Activated CD4-positive, alpha-beta memory T cell treated with anti-CD3 and anti-CD28 coated beads for 36 hours (primary cell): ENCODE measurements at regions not wholly inside any gene's neighbourhood (a gene's known extent, or its start where the extent isn't known, plus 50 kb on each side); places are given as distances from the start of the nearest gene placed in this dataset.

Experiments used
- CTCF ChIA-PET: fragments of 350-600 bp; sonication (Branson Sonifier 250); formaldehyde crosslinking; loops from one replicate; lab custom pipeline; 2021; ENCODE audit warnings: antibody characterized with exemption, inconsistent platforms; lab: Charles Lee
- POLR2A ChIA-PET: fragments of 350-600 bp; sonication (Branson Sonifier 250); formaldehyde crosslinking; loops from one replicate; lab custom pipeline; 2021; ENCODE audit warnings: antibody characterized with exemption; lab: Charles Lee
- DNase-seq: peaks from one replicate; pipeline ENCODE4 v3.0.0-alpha.2; 2020
- H3K27ac Mint-ChIP-seq: one replicate; pipeline ENCODE4 v1.8.0; 2021; ENCODE audit warnings: mixed read lengths
- H3K27me3 Mint-ChIP-seq: one replicate; pipeline ENCODE4 v1.8.0; 2021; ENCODE audit warnings: mixed read lengths
- H3K36me3 Mint-ChIP-seq: one replicate; pipeline ENCODE4 v1.8.0; 2021; ENCODE audit warnings: mixed read lengths
- H3K4me1 Mint-ChIP-seq: one replicate; pipeline ENCODE4 v1.8.0; 2021; ENCODE audit warnings: low read depth, mixed read lengths
- H3K4me3 Mint-ChIP-seq: one replicate; pipeline ENCODE4 v1.8.0; 2021; ENCODE audit warnings: mild to moderate bottlenecking, mixed read lengths
- H3K9me3 Mint-ChIP-seq: one replicate; pipeline ENCODE4 v1.8.0; 2021; ENCODE audit warnings: mixed read lengths
- intact Hi-C: fragments of 100-400 bp; cut with micrococcal nuclease; formaldehyde crosslinking; loops from one replicate; pipeline ENCODE4 v1.15.1; 2023

DNA sequence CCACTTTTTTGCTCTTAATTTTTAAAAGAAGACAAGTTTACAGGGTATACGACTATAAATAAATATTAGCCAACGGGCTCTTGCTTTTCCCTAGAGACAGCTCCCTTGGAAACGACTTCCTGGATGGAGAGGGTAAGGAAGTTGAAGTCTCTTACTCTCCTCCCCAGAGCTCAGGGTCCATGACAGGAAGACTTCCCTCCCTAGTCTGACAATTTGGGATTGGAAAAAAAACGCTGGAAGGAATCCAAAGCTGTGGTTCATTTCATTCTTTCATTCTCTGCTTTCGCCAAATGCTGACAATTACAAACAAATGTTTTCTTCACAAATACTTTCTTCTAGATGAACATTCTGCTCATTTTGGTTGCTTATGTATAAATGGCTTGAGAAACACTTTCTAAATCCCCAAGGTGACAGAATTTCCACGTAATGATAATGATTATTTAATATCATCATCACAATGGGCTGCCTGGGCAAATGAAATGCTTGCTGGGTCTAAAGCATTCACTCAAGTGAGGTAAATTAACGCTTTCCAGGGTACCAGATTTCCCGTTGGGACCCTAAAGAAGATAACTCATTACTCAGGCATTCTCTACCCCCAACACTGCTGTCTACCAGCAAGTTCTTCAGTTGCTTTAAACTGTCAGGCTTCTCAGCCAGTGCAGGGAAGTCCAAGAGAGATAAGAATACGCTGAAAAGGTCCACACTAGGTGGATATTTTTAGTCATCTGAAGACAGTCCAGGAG is 139.8 kb upstream of the SLC30A5 start:
- ChIA-PET POLR2A (no interaction called here), CTCF (no interaction called here)
- Mint-ChIP-seq H3K27me3 (peaks cover 4% of the 10 kb centered on the region), H3K27ac (no peak overlapping the region), H3K9me3 (no peaks in the 10 kb centered on the region), H3K4me1 (no peaks in the 10 kb centered on the region), H3K4me3 (no peak overlapping the region), H3K36me3 (no peaks in the 10 kb centered on the region)
- DNase-seq, result no peak
- intact Hi-C loops, result no loop called here

DNA sequence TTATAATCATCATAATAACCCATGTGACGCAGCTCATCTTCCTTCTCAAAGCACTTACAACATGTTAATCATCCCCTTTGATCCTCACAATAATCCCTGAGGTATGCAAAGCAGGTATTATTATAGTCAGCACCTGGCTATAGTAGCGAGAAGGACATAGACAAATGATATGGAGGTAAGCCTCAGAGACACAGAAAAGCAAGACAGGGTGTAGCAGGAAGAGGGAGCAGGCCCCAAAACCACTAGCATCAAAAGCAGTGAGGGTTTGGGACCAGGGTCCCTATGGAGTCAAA is 139.2 kb upstream of the SLC30A5 start:
- DNase-seq, result no peak
- intact Hi-C loops, result no loop called here
- Mint-ChIP-seq H3K9me3 (no peaks in the 10 kb centered on the region), H3K27me3 (peaks cover 4% of the 10 kb centered on the region), H3K27ac (no peak overlapping the region), H3K4me3 (no peak overlapping the region), H3K36me3 (no peaks in the 10 kb centered on the region), H3K4me1 (no peaks in the 10 kb centered on the region)
- ChIA-PET CTCF (no interaction called here), POLR2A (no interaction called here)

DNA sequence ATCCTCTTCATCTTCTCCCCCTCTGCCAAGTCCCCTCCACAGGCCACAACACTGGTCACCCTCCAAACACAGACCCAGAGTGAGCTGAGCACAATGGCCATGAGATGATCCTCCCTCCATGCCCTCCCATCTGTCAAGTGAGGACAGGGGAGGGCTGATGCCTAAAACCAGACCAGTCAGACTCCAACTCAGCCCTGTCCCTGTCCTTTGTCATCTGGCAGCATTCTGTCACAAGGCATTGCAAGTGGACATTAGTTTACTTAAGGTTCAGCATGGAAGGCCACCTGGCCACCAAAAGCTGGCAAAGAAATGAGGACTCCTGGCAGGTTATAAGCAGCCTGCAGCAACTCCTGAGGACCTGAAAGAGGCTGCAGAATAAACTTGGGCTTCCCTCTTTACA is 136.2 kb upstream of the SLC30A5 start:
- Mint-ChIP-seq H3K4me3 (no peak overlapping the region), H3K27me3 (no peaks in the 10 kb centered on the region), H3K4me1 (peaks cover under 1% of the 10 kb centered on the region), H3K36me3 (no peaks in the 10 kb centered on the region), H3K9me3 (no peaks in the 10 kb centered on the region), H3K27ac (no peak overlapping the region)
- intact Hi-C loops, result no loop called here
- ChIA-PET CTCF (no interaction called here), POLR2A (no interaction called here)
- DNase-seq, result no peak

DNA sequence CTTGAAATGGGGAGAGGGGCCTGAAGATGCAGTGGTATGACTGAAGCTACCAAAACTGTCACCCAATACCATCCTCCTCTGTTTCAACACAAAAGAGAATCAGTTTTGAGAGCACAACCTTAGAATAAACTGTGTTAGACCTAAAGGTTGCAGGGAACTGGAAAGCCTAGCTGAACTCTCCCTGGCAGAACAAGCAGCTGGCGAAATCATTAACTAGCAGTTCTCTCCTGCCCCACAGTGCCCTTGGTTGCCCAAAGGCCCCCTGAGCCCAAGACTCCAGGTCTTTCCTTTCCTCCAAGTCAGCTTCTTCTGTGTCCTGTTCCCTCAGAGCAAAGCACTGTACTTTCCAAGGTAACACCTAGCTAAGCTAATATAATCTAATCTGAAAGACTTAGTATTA is 135.4 kb upstream of the SLC30A5 start:
- H3K27me3 Mint-ChIP-seq, result no peaks in the 10 kb centered on the region
- H3K4me1 Mint-ChIP-seq, result peaks cover 2% of the 10 kb centered on the region
- no peaks in the 10 kb centered on the region for H3K36me3 Mint-ChIP-seq
- no peak overlapping the region for H3K4me3 Mint-ChIP-seq
- CTCF ChIA-PET, result no interaction called here
- H3K27ac Mint-ChIP-seq, result no peak overlapping the region
- POLR2A ChIA-PET, result interaction anchor here (0.7 kb wide), 1 partner anchor 1493 kb away, joined by 3 read pairs; no protein-coding TSS in a partner anchor
- H3K9me3 Mint-ChIP-seq, result no peaks in the 10 kb centered on the region
- no peak for DNase-seq
- intact Hi-C loops, result no loop called here

DNA sequence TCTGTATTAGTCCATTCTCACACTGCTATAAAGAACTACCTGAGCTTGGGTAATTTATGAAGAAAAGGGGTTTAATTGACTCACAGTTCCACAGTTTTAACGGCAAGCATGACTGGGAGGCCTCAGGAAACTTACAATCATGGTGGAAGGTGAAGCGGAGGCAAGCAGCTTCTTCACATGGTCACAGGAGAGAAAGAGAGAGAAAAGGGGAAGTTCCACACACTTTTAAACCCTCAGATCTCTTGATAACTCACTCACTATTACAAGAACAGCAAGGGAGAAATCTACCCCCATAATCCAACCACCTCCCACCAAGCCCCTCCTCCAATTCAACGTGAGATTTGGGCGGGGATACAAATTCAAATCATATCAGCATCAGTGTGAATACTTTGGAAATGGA is 133.4 kb upstream of the SLC30A5 start:
- intact Hi-C loops, result no loop called here
- no peak for DNase-seq
- ChIA-PET CTCF (no interaction called here), POLR2A (no interaction called here)
- no peak overlapping the region for H3K4me3 Mint-ChIP-seq
- H3K9me3 Mint-ChIP-seq, result no peaks in the 10 kb centered on the region
- H3K4me1 Mint-ChIP-seq, result peaks cover 2% of the 10 kb centered on the region
- H3K27ac Mint-ChIP-seq, result no peak overlapping the region
- no peaks in the 10 kb centered on the region for H3K36me3 Mint-ChIP-seq
- H3K27me3 Mint-ChIP-seq, result no peaks in the 10 kb centered on the region

DNA sequence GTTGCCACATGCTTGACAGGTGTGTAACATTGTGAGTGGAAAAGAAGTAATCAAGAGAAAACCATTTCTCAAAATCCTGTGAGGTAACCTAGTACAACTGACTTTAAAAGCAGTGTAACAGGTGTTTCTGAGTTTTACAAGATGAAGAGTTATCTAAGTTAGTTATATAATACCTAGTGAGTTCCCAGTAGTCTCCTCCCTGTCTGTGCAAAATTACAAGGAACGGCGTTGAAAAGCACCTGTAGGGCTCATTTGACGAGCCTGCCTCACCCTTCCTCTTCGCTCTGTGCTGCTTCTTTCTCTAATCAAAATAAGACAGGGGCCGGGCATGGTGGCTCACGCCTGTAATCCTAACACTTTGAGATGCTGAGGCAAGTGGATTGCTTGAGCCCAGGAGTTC is 132.9 kb upstream of the SLC30A5 start:
- intact Hi-C loops, result no loop called here
- CTCF ChIA-PET, result no interaction called here
- DNase-seq, result no peak
- Mint-ChIP-seq H3K4me1 (peaks cover 2% of the 10 kb centered on the region), H3K4me3 (no peak overlapping the region), H3K27me3 (no peaks in the 10 kb centered on the region), H3K36me3 (no peaks in the 10 kb centered on the region), H3K9me3 (no peaks in the 10 kb centered on the region), H3K27ac (no peak overlapping the region)
- POLR2A ChIA-PET, result no interaction called here

DNA sequence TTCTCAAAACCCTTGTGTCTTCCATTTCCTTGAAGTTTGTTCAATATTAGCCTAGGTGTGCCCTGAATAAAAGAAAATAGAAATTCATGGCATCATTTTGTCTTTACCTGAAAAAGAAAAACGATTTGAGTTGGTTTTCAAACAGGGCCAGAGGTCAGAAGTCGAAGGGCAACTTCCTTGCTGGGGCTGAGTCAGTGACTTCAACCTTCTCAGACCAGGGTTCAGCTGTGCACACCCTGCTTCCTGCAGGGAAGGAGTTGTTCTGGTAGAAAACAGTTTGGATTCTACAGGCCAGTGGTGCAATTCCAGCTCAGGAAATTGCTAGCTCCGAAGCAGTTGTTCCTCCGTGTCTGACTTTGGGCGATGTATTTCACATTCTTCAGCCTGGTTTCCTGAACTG is 132.1 kb upstream of the SLC30A5 start:
- Mint-ChIP-seq H3K27ac (no peak overlapping the region), H3K27me3 (no peaks in the 10 kb centered on the region), H3K36me3 (no peaks in the 10 kb centered on the region), H3K4me1 (peaks cover 2% of the 10 kb centered on the region), H3K9me3 (no peaks in the 10 kb centered on the region), H3K4me3 (no peak overlapping the region)
- intact Hi-C loops, result loop anchor here (2.0 kb wide), 1 partner anchor 675 kb away; no protein-coding TSS in a partner anchor
- no peak for DNase-seq
- ChIA-PET CTCF (no interaction called here), POLR2A (no interaction called here)

DNA sequence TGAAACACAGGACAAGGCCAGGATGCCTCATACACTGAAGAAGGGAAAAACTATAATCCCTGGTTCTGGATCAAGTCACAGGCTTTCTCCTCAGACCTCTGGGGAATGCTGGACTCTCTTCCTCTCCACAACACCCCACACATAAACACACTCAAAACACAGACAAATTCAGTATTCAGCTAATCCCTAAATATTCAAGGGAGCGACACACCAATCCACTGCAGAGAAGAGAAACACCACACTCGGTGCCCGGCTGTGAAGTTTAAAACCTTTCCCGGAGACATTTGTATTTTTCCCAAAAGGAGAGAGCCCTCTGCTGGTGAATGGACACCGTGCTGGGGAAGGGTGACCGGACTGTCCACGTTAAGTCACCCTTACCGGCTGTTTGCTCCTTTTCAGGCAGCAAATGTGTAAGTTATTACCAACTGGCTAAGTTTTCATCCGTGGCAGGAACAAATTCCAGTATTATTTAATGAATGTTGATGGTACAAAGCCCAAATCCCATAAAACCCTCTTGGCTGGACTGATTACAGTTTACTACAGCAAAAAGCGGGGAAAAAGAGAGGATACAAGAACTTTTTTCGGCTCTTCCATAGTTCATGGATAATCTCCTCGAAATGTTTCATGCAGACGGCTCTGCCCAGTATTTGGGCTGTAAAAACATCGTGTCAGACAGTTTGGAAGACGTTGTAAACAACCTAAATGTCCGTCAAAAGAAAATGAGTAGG is 130.9 kb upstream of the SLC30A5 start:
- CTCF ChIA-PET, result interaction anchor here (0.7 kb wide), 1 partner anchor 12 kb away, joined by 3 read pairs; no protein-coding TSS in a partner anchor
- peak; percentile 31 for DNase-seq
- Mint-ChIP-seq H3K4me3 (no peak overlapping the region), H3K4me1 (peaks cover 2% of the 10 kb centered on the region), H3K27me3 (no peaks in the 10 kb centered on the region), H3K36me3 (no peaks in the 10 kb centered on the region), H3K9me3 (no peaks in the 10 kb centered on the region), H3K27ac (no peak overlapping the region)
- intact Hi-C loops, result loop anchor here (2.0 kb wide), 1 partner anchor 676 kb away; no protein-coding TSS in a partner anchor
- POLR2A ChIA-PET, result no interaction called here

DNA sequence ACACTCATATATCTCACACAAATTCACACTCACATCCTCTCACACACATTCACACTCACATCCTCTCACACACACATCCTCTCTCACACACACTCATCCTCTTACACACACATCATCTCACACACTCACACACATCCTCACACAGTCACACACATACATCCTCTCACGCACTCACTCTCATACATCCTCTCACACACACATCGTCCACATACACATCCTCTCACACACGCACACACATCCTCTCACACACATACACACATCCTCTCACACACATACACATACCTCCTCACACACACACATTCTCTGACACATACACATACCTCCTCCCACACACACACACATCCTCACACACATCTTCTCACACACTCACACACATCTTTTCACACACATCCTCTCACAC is 129.1 kb upstream of the SLC30A5 start:
- intact Hi-C loops, result no loop called here
- POLR2A ChIA-PET, result no interaction called here

DNA sequence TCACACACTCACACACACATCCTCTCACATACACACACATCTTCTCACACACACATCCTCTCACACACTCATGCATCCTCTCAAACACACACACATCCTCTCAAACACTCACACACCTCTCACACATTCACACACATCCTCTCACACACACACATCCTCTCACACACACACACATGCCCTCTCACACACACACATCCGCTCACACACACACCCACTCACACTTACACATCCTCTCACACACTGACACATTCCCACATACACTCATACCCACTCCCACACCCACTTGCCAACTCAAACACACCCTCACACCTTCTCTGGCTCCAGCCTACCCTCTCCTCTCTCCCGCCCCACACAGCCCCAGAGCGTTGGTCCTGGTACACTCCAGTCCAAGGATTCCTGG is 127.9 kb upstream of the SLC30A5 start:
- ChIA-PET CTCF (no interaction called here), POLR2A (no interaction called here)
- H3K27me3 Mint-ChIP-seq, result peaks cover 3% of the 10 kb centered on the region
- H3K4me3 Mint-ChIP-seq, result no peak overlapping the region
- no peaks in the 10 kb centered on the region for H3K36me3 Mint-ChIP-seq
- no peak for DNase-seq
- H3K9me3 Mint-ChIP-seq, result no peaks in the 10 kb centered on the region
- no peak overlapping the region for H3K27ac Mint-ChIP-seq
- H3K4me1 Mint-ChIP-seq, result peaks cover 2% of the 10 kb centered on the region
- intact Hi-C loops, result no loop called here

More for the DNA sequence above, 129.1 kb upstream of the SLC30A5 start:
- CTCF ChIA-PET, result no interaction called here
- Mint-ChIP-seq H3K4me1 (peaks cover 2% of the 10 kb centered on the region), H3K36me3 (no peaks in the 10 kb centered on the region), H3K27me3 (no peaks in the 10 kb centered on the region), H3K4me3 (no peak overlapping the region), H3K9me3 (no peaks in the 10 kb centered on the region), H3K27ac (no peak overlapping the region)
- no peak for DNase-seq

DNA sequence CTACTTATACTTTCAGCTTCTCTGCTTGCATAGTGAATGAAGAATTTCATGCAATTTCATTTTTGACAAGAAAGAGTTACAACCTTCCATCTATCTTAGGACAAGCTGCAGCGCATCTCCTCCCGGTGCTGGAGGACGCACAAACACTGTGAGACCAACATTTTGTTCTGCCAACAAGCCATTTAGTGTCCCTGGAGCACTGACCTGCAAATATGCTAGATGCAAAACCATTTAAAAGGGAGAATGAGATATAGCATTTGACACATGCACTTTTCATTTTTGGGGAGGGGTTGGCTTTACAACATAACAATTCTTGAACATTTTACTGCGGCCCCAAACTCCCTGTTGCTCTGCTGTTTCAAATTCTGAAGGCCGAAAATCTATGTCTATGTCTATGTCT is 127.2 kb upstream of the SLC30A5 start:
- H3K27me3 Mint-ChIP-seq, result peaks cover 6% of the 10 kb centered on the region
- intact Hi-C loops, result no loop called here
- CTCF ChIA-PET, result no interaction called here

DNA sequence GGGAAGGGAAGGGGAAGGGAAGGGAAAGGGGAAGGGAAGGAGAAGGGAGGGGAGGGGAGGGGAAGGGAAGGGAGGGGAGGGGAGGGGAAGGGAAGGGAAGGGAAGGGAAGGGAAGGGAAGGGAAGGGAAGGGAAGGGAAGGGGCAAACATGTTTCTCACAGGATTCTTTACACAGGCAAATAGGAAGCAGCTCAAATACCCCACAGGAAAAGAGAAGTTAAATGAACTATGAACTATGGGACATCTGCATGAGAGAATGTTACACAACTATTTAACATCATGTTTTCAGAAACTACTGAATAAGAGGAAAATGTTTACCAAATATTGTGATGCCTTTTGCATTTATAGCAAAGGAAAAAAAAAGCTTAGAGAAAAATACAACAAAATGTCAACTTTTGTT is 125.4 kb upstream of the SLC30A5 start:
- no peak for DNase-seq
- ChIA-PET CTCF (no interaction called here), POLR2A (no interaction called here)
- no peak overlapping the region for H3K27ac Mint-ChIP-seq
- intact Hi-C loops, result no loop called here
- H3K36me3 Mint-ChIP-seq, result no peaks in the 10 kb centered on the region
- H3K4me1 Mint-ChIP-seq, result no peaks in the 10 kb centered on the region
- no peak overlapping the region for H3K4me3 Mint-ChIP-seq
- H3K9me3 Mint-ChIP-seq, result peaks cover 3% of the 10 kb centered on the region
- peaks cover 13% of the 10 kb centered on the region for H3K27me3 Mint-ChIP-seq

More for the DNA sequence above, 127.2 kb upstream of the SLC30A5 start:
- H3K27ac Mint-ChIP-seq, result no peak overlapping the region
- no peaks in the 10 kb centered on the region for H3K9me3 Mint-ChIP-seq
- DNase-seq, result no peak
- no peaks in the 10 kb centered on the region for H3K36me3 Mint-ChIP-seq
- H3K4me3 Mint-ChIP-seq, result no peak overlapping the region
- H3K4me1 Mint-ChIP-seq, result peaks cover 2% of the 10 kb centered on the region
- POLR2A ChIA-PET, result no interaction called here

DNA sequence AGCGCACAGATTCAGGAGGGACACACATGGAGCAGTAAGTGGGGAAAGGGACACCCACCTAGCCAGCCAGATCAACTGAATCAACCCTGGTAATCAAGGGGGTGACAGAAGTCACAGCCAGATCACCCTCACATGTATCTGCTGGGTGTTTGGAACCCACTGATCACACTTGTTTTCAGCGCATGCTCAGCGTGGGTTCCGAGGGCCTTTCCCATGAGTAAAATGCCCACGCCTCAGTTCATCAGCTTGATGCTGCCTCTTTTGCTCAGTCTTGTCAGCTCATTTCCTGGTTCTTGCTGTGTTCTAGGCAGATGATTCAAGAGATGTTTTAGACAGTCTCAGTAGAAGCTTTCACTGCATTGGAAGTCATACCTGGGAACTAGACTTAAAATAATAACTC is 123.2 kb upstream of the SLC30A5 start:
- peaks cover 17% of the 10 kb centered on the region for H3K27me3 Mint-ChIP-seq
- intact Hi-C loops, result no loop called here
- CTCF ChIA-PET, result interaction anchor here (1.2 to 1.5 kb wide), 2 partner anchors 37 to 684 kb away, joined by 4 read pairs; no protein-coding TSS in a partner anchor
- no peaks in the 10 kb centered on the region for H3K4me1 Mint-ChIP-seq
- H3K27ac Mint-ChIP-seq, result no peak overlapping the region
- POLR2A ChIA-PET, result no interaction called here
- no peak for DNase-seq
- no peaks in the 10 kb centered on the region for H3K36me3 Mint-ChIP-seq
- no peak overlapping the region for H3K4me3 Mint-ChIP-seq
- H3K9me3 Mint-ChIP-seq, result peaks cover 13% of the 10 kb centered on the region
